ENCODE measurements at regions not wholly inside any gene's neighbourhood (a gene's known extent, or its start where the extent isn't known, plus 50 kb on each side); places are given as distances from the start of the nearest gene placed in this dataset.

DNA sequence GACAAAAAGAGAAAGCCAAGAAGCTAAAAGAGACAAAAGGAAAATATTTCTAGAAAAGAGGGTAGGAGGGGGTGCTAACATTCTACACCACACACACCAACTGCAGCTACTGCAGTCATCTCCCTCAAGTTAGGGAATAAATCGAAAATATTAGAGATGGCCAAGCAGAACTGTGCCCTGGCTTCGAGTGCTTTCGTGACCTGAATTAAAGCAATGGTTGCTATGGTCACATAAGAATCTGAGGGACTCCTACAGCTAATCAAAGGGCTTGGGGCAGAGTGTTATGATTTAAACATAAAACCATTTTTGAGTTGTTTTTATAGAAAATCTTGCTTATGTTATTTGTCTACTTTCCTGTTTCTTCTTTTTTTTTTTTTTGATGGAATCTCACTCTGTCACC is 159.6 kb upstream of the HNRNPA3 start:
- no peak for ATAC-seq
- Histone ChIP-seq H3K27ac (no peak overlapping the region), H3K4me3 (no peak overlapping the region), H3K27me3 (no peaks in the 10 kb centered on the region), H3K4me1 (no peaks in the 10 kb centered on the region), H3K9me3 (no peaks in the 10 kb centered on the region), H3K36me3 (no peaks in the 10 kb centered on the region)
- intact Hi-C loops (cut with DNase I; ENCODE audit: low total_unique reads) (no loop called here), in situ Hi-C loops (cut with MboI; ENCODE audit: low sequenced_read_pairs in 4 of 4) (no loop called here)
- TF ChIP-seq POLR2A (IDR thresholded peaks at IDR 0.05) (no peak), CTCF (IDR thresholded peaks at IDR 0.05 in 4 of 5, conservative IDR thresholded peaks at IDR 0.05 in 1 of 5) (no peak)
- DNase-seq, result no peak

- ATAC-seq (no peak), DNase-seq (no peak)
- intact Hi-C loops (cut with DNase I; ENCODE audit: low total_unique reads) (no loop called here), in situ Hi-C loops (cut with MboI; ENCODE audit: low sequenced_read_pairs in 4 of 4) (no loop called here)
- no peaks in the 10 kb centered on the region for H3K36me3 ChIP-seq
- H3K27ac ChIP-seq, result no peak overlapping the region
- no peaks in the 10 kb centered on the region for H3K4me1 ChIP-seq
- no peaks in the 10 kb centered on the region for H3K27me3 ChIP-seq
- no peaks in the 10 kb centered on the region for H3K9me3 ChIP-seq
- TF ChIP-seq POLR2A (IDR thresholded peaks at IDR 0.05) (no peak), CTCF (IDR thresholded peaks at IDR 0.05 in 4 of 5, conservative IDR thresholded peaks at IDR 0.05 in 1 of 5) (no peak)
- H3K4me3 ChIP-seq, result no peak overlapping the region
These were observed 158.9 kb upstream of the HNRNPA3 start for GRCh38 chr2:177053716-177054115.

DNA sequence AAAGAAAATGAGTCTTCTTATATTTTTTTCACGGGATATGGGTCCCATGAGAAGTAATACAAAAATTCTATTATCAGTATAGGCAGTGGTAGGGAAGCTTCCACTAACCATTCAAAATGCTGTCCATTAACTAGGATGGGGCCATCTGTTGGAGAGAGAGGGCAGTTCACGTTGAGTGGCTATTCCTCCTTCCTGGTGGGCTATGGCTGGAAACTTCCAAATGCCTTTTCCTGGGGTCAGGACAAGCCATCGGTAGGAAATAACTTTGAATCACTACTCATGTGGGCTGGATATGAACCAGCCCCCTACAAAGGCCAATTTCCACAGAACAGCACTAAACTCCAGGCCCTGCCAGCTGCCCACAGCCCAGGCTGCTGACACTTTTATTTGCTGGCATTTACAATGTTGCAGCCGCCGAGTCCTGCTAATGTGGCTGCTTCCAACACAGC is 156.1 kb upstream of the HNRNPA3 start:
- H3K4me1 ChIP-seq, result no peaks in the 10 kb centered on the region
- TF ChIP-seq CTCF (IDR thresholded peaks at IDR 0.05 in 4 of 5, conservative IDR thresholded peaks at IDR 0.05 in 1 of 5), result no peak
- no peak for TF ChIP-seq POLR2A (IDR thresholded peaks at IDR 0.05)
- no peaks in the 10 kb centered on the region for H3K27me3 ChIP-seq
- no peak overlapping the region for H3K27ac ChIP-seq
- ATAC-seq (no peak), DNase-seq (no peak)
- in situ Hi-C loops (cut with MboI; ENCODE audit: low sequenced_read_pairs in 4 of 4), result no loop called here
- H3K4me3 ChIP-seq, result no peak overlapping the region
- intact Hi-C loops (cut with DNase I; ENCODE audit: low total_unique reads), result no loop called here
- no peaks in the 10 kb centered on the region for H3K36me3 ChIP-seq
- no peaks in the 10 kb centered on the region for H3K9me3 ChIP-seq

GRCh38 chr2:177058747-177059146 is 153.8 kb upstream of the HNRNPA3 start:
- ATAC-seq (no peak), DNase-seq (no peak)
- Histone ChIP-seq H3K4me1 (no peaks in the 10 kb centered on the region), H3K4me3 (no peak overlapping the region), H3K36me3 (no peaks in the 10 kb centered on the region), H3K9me3 (no peaks in the 10 kb centered on the region), H3K27me3 (no peaks in the 10 kb centered on the region), H3K27ac (no peak overlapping the region)
- in situ Hi-C loops (cut with MboI; ENCODE audit: low sequenced_read_pairs in 4 of 4), result no loop called here
- intact Hi-C loops (cut with DNase I; ENCODE audit: low total_unique reads), result no loop called here
- no peak for TF ChIP-seq CTCF (IDR thresholded peaks at IDR 0.05 in 4 of 5, conservative IDR thresholded peaks at IDR 0.05 in 1 of 5)
- no peak for TF ChIP-seq POLR2A (IDR thresholded peaks at IDR 0.05)

DNA sequence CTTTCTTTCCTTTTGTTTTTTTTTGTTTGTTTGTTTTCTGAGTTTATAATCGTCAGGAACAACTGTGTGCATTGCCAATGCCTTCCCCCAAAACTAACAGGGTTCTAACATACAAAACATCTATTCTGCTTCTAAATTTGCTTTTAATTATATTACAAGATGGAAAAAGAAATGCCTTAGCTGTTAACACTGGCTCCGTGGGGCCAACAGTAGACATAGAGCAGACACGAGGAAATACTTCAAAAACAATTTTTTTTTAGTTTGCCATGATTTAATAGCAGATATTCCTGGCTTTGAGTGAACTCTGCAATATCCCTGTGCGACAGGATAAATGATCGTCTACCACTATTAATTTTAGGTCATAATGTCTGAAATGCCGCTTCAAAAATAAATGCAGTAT is 153.3 kb upstream of the HNRNPA3 start:
- ATAC-seq (no peak), DNase-seq (no peak)
- H3K9me3 ChIP-seq, result no peaks in the 10 kb centered on the region
- TF ChIP-seq POLR2A (IDR thresholded peaks at IDR 0.05) (no peak), CTCF (IDR thresholded peaks at IDR 0.05 in 4 of 5, conservative IDR thresholded peaks at IDR 0.05 in 1 of 5) (no peak)
- H3K4me1 ChIP-seq, result no peaks in the 10 kb centered on the region
- intact Hi-C loops (cut with DNase I; ENCODE audit: low total_unique reads) (no loop called here), in situ Hi-C loops (cut with MboI; ENCODE audit: low sequenced_read_pairs in 4 of 4) (no loop called here)
- H3K27me3 ChIP-seq, result no peaks in the 10 kb centered on the region
- H3K27ac ChIP-seq, result no peak overlapping the region
- H3K36me3 ChIP-seq, result no peaks in the 10 kb centered on the region
- H3K4me3 ChIP-seq, result no peak overlapping the region
